PC-3 (cell line): ENCODE measurements at regions not wholly inside any gene's neighbourhood (a gene's known extent, or its start where the extent isn't known, plus 50 kb on each side); places are given as distances from the start of the nearest gene placed in this dataset.

Source experiments
- ATAC-seq: fragments of 200-7000 bp; cut with Tn5 transposase; 2 replicates; pipeline ENCODE4 v1.9.1; 2020; ENCODE audit warnings: mild to moderate bottlenecking, moderate library complexity
- BruUV-seq: library from RNA; stranded (reverse); fragments of 400-500 nt; replicated peaks from 2 replicates; lab custom pipeline; 2021; lab: Mats Ljungman, UMichigan
- CTCF ChIA-PET: fragments of 300-600 bp; sonication (Branson Sonifier 250); formaldehyde crosslinking; loops from one replicate; lab custom pipeline; 2022; ENCODE audit warnings: antibody characterized with exemption; lab: Charles Lee
- POLR2A ChIA-PET: fragments of 300-600 bp; sonication (Branson Sonifier 250); formaldehyde crosslinking; loops from one replicate; lab custom pipeline; 2022; ENCODE audit warnings: antibody characterized with exemption; ENCODE audit not compliant: unreplicated experiment; lab: Charles Lee
- DNase-seq: peaks from one replicate; pipeline ENCODE4 v3.0.0-alpha.2; 2015
- H2AFZ ChIP-seq: fragments of 300-600 bp; sonication (generic); 2 replicates; pipeline ENCODE4 v1.6.0; 2016; ENCODE audit warnings: antibody characterized with exemption, low read length
- H3F3A ChIP-seq: fragments of 300-600 bp; sonication (generic); one replicate; pipeline ENCODE4 v1.6.0; 2017; ENCODE audit warnings: antibody characterized with exemption, low read length, control low read depth, mild to moderate bottlenecking; ENCODE audit not compliant: unreplicated experiment
- H3K27ac ChIP-seq: fragments of 300-600 bp; sonication (generic); 2 replicates; pipeline ENCODE4 v1.5.1; 2016; ENCODE audit warnings: mild to moderate bottlenecking, low read length
- H3K27me3 ChIP-seq: fragments of 300-600 bp; sonication (generic); 2 replicates; pipeline ENCODE4 v1.6.1; 2016; ENCODE audit warnings: low read length, mixed read lengths
- H3K36me3 ChIP-seq: fragments of 300-600 bp; sonication (generic); 2 replicates; pipeline ENCODE4 v1.6.1; 2016; ENCODE audit warnings: low read depth, mixed run types, low read length, mixed read lengths
- H3K4me1 ChIP-seq: fragments of 300-600 bp; sonication (generic); 2 replicates; pipeline ENCODE4 v1.5.1; 2016; ENCODE audit warnings: low read length; ENCODE audit not compliant: insufficient read depth
- H3K4me2 ChIP-seq: fragments of 300-600 bp; sonication (generic); 2 replicates; pipeline ENCODE4 v1.6.0; 2016; ENCODE audit warnings: low read length
- H3K4me3 ChIP-seq: fragments of 300-600 bp; sonication (generic); 2 replicates; pipeline ENCODE4 v1.5.1; 2016; ENCODE audit warnings: mild to moderate bottlenecking, low read length, mixed read lengths
- H3K79me2 ChIP-seq: fragments of 300-600 bp; sonication (generic); 2 replicates; pipeline ENCODE4 v1.6.1; 2017; ENCODE audit warnings: low read length, mixed read lengths
- H3K9ac ChIP-seq: fragments of 300-600 bp; sonication (generic); 2 replicates; pipeline ENCODE4 v1.6.0; 2016; ENCODE audit warnings: mild to moderate bottlenecking, low read length
- H3K9me2 ChIP-seq: fragments of 300-600 bp; sonication (generic); replicated peaks from 2 replicates; pipeline ENCODE4 v1.6.1; 2016; ENCODE audit warnings: mixed run types, low read length, mixed read lengths
- H3K9me3 ChIP-seq: fragments of 300-600 bp; sonication (generic); 2 replicates; pipeline ENCODE4 v1.6.1; 2016; ENCODE audit warnings: low read length, mixed read lengths
- H4K20me1 ChIP-seq: fragments of 300-600 bp; sonication (generic); 2 replicates; pipeline ENCODE4 v1.6.1; 2016; ENCODE audit warnings: low read length, mixed read lengths
- CTCF ChIP-seq: fragments of 300-600 bp; sonication (generic); conservative IDR thresholded peaks from 2 replicates; pipeline ENCODE4 v1.5.1; 2017; ENCODE audit warnings: antibody characterized with exemption, low read depth, mild to moderate bottlenecking, low read length
- EZH2 ChIP-seq: fragments of 300-600 bp; sonication (generic); IDR thresholded peaks from one replicate; pipeline ENCODE4 v1.6.1; 2017; ENCODE audit warnings: antibody characterized with exemption, mild to moderate bottlenecking, low read length; ENCODE audit not compliant: unreplicated experiment
- EZH2phosphoT487 ChIP-seq: fragments of 300-600 bp; sonication (generic); IDR thresholded peaks from 2 replicates; pipeline ENCODE4 v1.6.1; 2018; ENCODE audit warnings: mild to moderate bottlenecking, antibody characterized with exemption, low read length, borderline replicate concordance
- intact Hi-C: fragments of 100-400 bp; cut with micrococcal nuclease; formaldehyde crosslinking; loops from 2 replicates; pipeline ENCODE4 v1.9.0; 2023

- H3K4me1 ChIP-seq = no peaks in the 10 kb centered on the region
- ChIA-PET POLR2A (no interaction called here), CTCF (no interaction called here)
- no peaks in the 10 kb centered on the region for H3K27me3 ChIP-seq
- H3K9me3 ChIP-seq = no peaks in the 10 kb centered on the region
- intact Hi-C loops = no loop called here
- no peak for DNase-seq
- BruUV-seq = no TSS peak
- no peaks in the 10 kb centered on the region for H4K20me1 ChIP-seq
- H3K4me2 ChIP-seq = no peak overlapping the region
- no peaks in the 10 kb centered on the region for H3K36me3 ChIP-seq
- H3K9me2 ChIP-seq = no peaks in the 10 kb centered on the region
- H3K4me3 ChIP-seq = no peak overlapping the region
- TF ChIP-seq EZH2phosphoT487 (no peak), EZH2 (no peak), CTCF (no peak)
- H3F3A ChIP-seq = no peaks in the 10 kb centered on the region
- no peak for ATAC-seq
- no peak overlapping the region for H3K27ac ChIP-seq
- no peaks in the 10 kb centered on the region for H3K79me2 ChIP-seq
- H2AFZ ChIP-seq = no peak overlapping the region
- no peak overlapping the region for H3K9ac ChIP-seq
Observed at GRCh38 chr2:160658851-160659250, 165.2 kb upstream of the RBMS1 start.

- Histone ChIP-seq H3K4me2 (no peak overlapping the region), H4K20me1 (no peaks in the 10 kb centered on the region), H3K9ac (no peak overlapping the region), H3K36me3 (no peaks in the 10 kb centered on the region), H2AFZ (no peak overlapping the region), H3F3A (no peaks in the 10 kb centered on the region), H3K9me3 (no peaks in the 10 kb centered on the region), H3K27ac (no peak overlapping the region), H3K4me3 (no peak overlapping the region), H3K9me2 (no peaks in the 10 kb centered on the region), H3K27me3 (no peaks in the 10 kb centered on the region), H3K4me1 (peaks cover 11% of the 10 kb centered on the region), H3K79me2 (no peaks in the 10 kb centered on the region)
- no peak for TF ChIP-seq CTCF
- TF ChIP-seq EZH2phosphoT487 = no peak
- TF ChIP-seq EZH2 = no peak
- ATAC-seq (no peak), DNase-seq (no peak)
- ChIA-PET CTCF (no interaction called here), POLR2A (no interaction called here)
- BruUV-seq = no TSS peak
- intact Hi-C loops = loop anchor here (10.0 kb wide), 1 partner anchor 306 kb away; no protein-coding TSS in a partner anchor
Observed at GRCh38 chr2:160660741-160661140, 167.1 kb upstream of the RBMS1 start.

- no peaks in the 10 kb centered on the region for H3K9me3 ChIP-seq
- DNase-seq (no peak), ATAC-seq (no peak)
- ChIA-PET POLR2A (no interaction called here), CTCF (no interaction called here)
- peaks cover 40% of the 10 kb centered on the region for H3K4me1 ChIP-seq
- no peak overlapping the region for H3K4me2 ChIP-seq
- H3K4me3 ChIP-seq = no peak overlapping the region
- intact Hi-C loops = loop anchor here (5.0 to 10.0 kb wide), 3 partner anchors 172 to 310 kb away; partner anchors contain the start of gene RBMS1
- no peak for TF ChIP-seq EZH2
- TF ChIP-seq EZH2phosphoT487 = no peak
- no peak for TF ChIP-seq CTCF
- no peak overlapping the region for H3K9ac ChIP-seq
- no peaks in the 10 kb centered on the region for H3K27me3 ChIP-seq
- no peaks in the 10 kb centered on the region for H3K9me2 ChIP-seq
- H2AFZ ChIP-seq = no peak overlapping the region
- H4K20me1 ChIP-seq = no peaks in the 10 kb centered on the region
- no TSS peak for BruUV-seq
- H3K27ac ChIP-seq = no peak overlapping the region
- no peaks in the 10 kb centered on the region for H3K36me3 ChIP-seq
- no peaks in the 10 kb centered on the region for H3K79me2 ChIP-seq
- peaks cover 9% of the 10 kb centered on the region for H3F3A ChIP-seq
Observed at GRCh38 chr2:160664603-160665140, 171.1 kb upstream of the RBMS1 start.
